ENCODE measurements at regions not wholly inside any gene's neighbourhood (a gene's known extent, or its start where the extent isn't known, plus 50 kb on each side); places are given as distances from the start of the nearest gene placed in this dataset.

DNA sequence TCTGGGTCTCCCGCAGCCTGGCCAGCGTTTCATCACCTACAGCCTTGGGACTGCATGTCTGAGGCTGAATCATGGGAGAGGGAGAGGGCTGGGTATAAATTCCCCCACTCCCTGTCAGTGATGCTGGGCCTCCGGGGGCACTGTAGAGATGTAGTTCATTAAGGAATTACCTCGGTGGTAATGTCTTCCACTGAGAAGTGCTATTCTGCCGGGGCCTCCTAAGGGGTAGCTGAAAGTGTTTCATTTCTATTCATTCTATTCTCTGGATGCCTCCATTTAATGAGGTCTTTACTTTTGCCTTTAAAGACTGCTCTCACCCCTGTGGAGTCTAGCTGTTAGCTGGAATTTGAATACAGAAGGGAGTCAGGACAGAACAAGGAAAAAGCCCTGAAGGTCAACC is 116.4 kb upstream of the HS3ST4 start:
- no peak for TF ChIP-seq GATA2 (IDR thresholded peaks at IDR 0.05; ENCODE audit: insufficient read depth, insufficient read length, low read depth, low read length)
- no peak for TF ChIP-seq POLR2AphosphoS5 (IDR thresholded peaks at IDR 0.05; ENCODE audit: insufficient read depth, low read depth, low read length)
- TF ChIP-seq CTCF (IDR thresholded peaks at IDR 0.05; ENCODE audit: extremely low read depth in 1 of 2, insufficient read depth in 1 of 2, low read depth in 1 of 2, low read length in 2 of 2): no peak
- no peak for TF ChIP-seq MYC (IDR thresholded peaks at IDR 0.05; ENCODE audit: low read depth, low read length)
